Adrenal gland (tissue), 9 donors: ENCODE measurements at regions not wholly inside any gene's neighbourhood (a gene's known extent, or its start where the extent isn't known, plus 50 kb on each side); places are given as distances from the start of the nearest gene placed in this dataset.

Source experiments
- DNase-seq, 7 donors: peaks; one replicate each; pipeline ENCODE4 v3.0.0-alpha.2; 2019 to 2020
- H3K27ac ChIP-seq, 5 donors: fragments of 200-600 bp; sonication (generic) in 4 of 5; 1 replicate in 3 of 5; 2 replicates in 2 of 5; pipeline versions ENCODE4 v1.5.1 to v1.8.0; 2016 to 2020; ENCODE audit warnings: mild to moderate bottlenecking in 1 of 5
- H3K27me3 ChIP-seq: fragments of 200-600 bp; 2 replicates; pipeline ENCODE4 v1.8.0; 2021
- H3K36me3 ChIP-seq, 2 donors: fragments of 200-600 bp; replicated peaks in 1 of 2; 1 replicate in 1 of 2; 2 replicates in 1 of 2; pipeline versions ENCODE4 v1.5.1 to v1.8.0; 2018 to 2022
- H3K4me1 ChIP-seq, 2 donors: fragments of 200-600 bp; replicated peaks in 1 of 2; 1 replicate in 1 of 2; 2 replicates in 1 of 2; pipeline versions ENCODE4 v1.5.1 to v1.8.0; 2018 to 2021
- H3K4me3 ChIP-seq, 4 donors: fragments of 200-600 bp; sonication (generic) in 3 of 4; one replicate each; pipeline ENCODE4 v1.5.1; 2016 to 2018
- H3K9me3 ChIP-seq, 3 donors: fragments of 200-600 bp; sonication (generic) in 1 of 3; replicated peaks in 1 of 3; 1 replicate in 2 of 3; 2 replicates in 1 of 3; pipeline versions ENCODE4 v1.5.1 to v1.8.0; 2016 to 2021
- POLR2A ChIP-seq, 2 donors: fragments of 450-650 bp; IDR thresholded peaks; one replicate each; pipeline ENCODE4 v1.6.1; 2017; ENCODE audit warnings: antibody characterized with exemption in 2 of 2, mild to moderate bottlenecking in 2 of 2, moderate library complexity in 1 of 2
- whole genome bisulfite sequencing, 4 donors: extraction: QIAGEN DNeasy Blood & Tissue Kit in 2 of 4; methylation state at CpG; one replicate each; pipeline versions ENCODE4 v1.1.5 to v1.1.7; 2013 to 2017; 5-methylcytosine and 5-hydroxymethylcytosine counted together
- intact Hi-C, 2 donors: fragments of 100-400 bp; cut with DNase I; formaldehyde crosslinking; loops; one replicate each; pipeline versions ENCODE4 v1.14.1 to v1.15.0; 2022 to 2023
- TF ChIP-seq, protein P1 (sequence below), 6 experiments: fragments of 450-650 bp in 4 of 6; fragments of 200-600 bp in 2 of 6; sonication (generic) in 1 of 6; IDR thresholded peaks; 1 replicate in 5 of 6; 2 replicates in 1 of 6; pipeline versions ENCODE4 v1.5.1 to v1.8.0; 2016 to 2021; ENCODE audit warnings: antibody characterized with exemption in 6 of 6, mild to moderate bottlenecking in 2 of 6, moderate library complexity in 1 of 6
- donor health status: healthy with polysubstance abuse.
- donor health status: Bipolar disorder and iron deficiency.
- donor health status: DM: yes; HTN: yes; CAD: no.
- donor health status: DM: no; HTN: no; CAD: no.
- donor health status: DM: no; HTN: no; CAD: no.

DNA sequence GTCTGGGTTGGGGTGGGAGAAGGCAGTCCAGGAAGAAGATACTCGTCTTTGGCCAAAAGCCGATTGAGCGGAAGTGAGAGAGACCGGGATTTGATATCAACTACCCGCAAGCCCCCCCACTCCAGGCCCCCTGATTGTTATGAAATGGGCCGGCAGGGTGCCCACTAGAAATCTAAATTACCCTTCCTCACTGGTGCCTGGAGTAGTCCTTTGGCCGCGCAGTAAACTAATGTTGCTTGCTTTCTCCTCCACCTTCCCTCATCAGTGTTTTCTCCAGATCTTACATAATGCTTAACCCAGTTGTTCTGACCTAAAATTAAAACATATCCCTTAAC, 119.2 kb upstream of the BARHL2 start:
- no peak for DNase-seq
- no peaks in the 10 kb centered on the region for H3K9me3 ChIP-seq
- H3K4me1 ChIP-seq = peaks cover 10 to 12% of the 10 kb centered on the region in 2 donors
- peaks cover 37% of the 10 kb centered on the region for H3K27me3 ChIP-seq
- H3K4me3 ChIP-seq = peak overlapping the region in 2 of 4 donors; percentile 33 to 37
- H3K36me3 ChIP-seq = no peaks in the 10 kb centered on the region
- TF ChIP-seq POLR2A (IDR thresholded peaks at IDR 0.05) = no peak
- TF ChIP-seq, protein P1, sequence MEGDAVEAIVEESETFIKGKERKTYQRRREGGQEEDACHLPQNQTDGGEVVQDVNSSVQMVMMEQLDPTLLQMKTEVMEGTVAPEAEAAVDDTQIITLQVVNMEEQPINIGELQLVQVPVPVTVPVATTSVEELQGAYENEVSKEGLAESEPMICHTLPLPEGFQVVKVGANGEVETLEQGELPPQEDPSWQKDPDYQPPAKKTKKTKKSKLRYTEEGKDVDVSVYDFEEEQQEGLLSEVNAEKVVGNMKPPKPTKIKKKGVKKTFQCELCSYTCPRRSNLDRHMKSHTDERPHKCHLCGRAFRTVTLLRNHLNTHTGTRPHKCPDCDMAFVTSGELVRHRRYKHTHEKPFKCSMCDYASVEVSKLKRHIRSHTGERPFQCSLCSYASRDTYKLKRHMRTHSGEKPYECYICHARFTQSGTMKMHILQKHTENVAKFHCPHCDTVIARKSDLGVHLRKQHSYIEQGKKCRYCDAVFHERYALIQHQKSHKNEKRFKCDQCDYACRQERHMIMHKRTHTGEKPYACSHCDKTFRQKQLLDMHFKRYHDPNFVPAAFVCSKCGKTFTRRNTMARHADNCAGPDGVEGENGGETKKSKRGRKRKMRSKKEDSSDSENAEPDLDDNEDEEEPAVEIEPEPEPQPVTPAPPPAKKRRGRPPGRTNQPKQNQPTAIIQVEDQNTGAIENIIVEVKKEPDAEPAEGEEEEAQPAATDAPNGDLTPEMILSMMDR (IDR thresholded peaks at IDR 0.05) = no peak
- no peak overlapping the region for H3K27ac ChIP-seq
- 22 to 38% (median 31%) methylated on average over 7 to 8 of the region's 8 CpGs for WGBS, 4 donors
- intact Hi-C loops = no loop called here

- intact Hi-C loops = no loop called here
- Histone ChIP-seq H3K27me3 (peaks cover 37% of the 10 kb centered on the region), H3K4me1 (peaks cover 10 to 12% of the 10 kb centered on the region in 2 donors), H3K9me3 (no peaks in the 10 kb centered on the region), H3K36me3 (no peaks in the 10 kb centered on the region), H3K4me3 (peak overlapping the region in 2 of 4 donors; percentile 33 to 37), H3K27ac (no peak overlapping the region)
- TF ChIP-seq POLR2A (IDR thresholded peaks at IDR 0.05) = no peak
- TF ChIP-seq, protein P1 (IDR thresholded peaks at IDR 0.05) = no peak
- DNase-seq = peak in 3 of 7 donors; percentile 11 to 22 (median 11)
- WGBS, 4 donors = 9 to 16% (median 12%) methylated on average over 24 to 59 of the region's 59 CpGs
Observed at GRCh38 chr1:90835661-90836344, 118.7 kb upstream of the BARHL2 start.

GRCh38 chr1:90834886-90835660, 118.0 kb upstream of the BARHL2 start:
- Histone ChIP-seq H3K27me3 (peaks cover 37% of the 10 kb centered on the region), H3K4me1 (peaks cover 10 to 12% of the 10 kb centered on the region in 2 donors), H3K9me3 (no peaks in the 10 kb centered on the region), H3K36me3 (no peaks in the 10 kb centered on the region), H3K27ac (no peak overlapping the region), H3K4me3 (peak overlapping the region in 1 of 4 donors; percentile 37)
- intact Hi-C loops = no loop called here
- no peak for TF ChIP-seq POLR2A (IDR thresholded peaks at IDR 0.05)
- TF ChIP-seq, protein P1 (IDR thresholded peaks at IDR 0.05) = no peak
- 19 to 39% (median 26%) methylated on average over 24 to 40 of the region's 40 CpGs for WGBS, 4 donors
- DNase-seq = no peak

DNA sequence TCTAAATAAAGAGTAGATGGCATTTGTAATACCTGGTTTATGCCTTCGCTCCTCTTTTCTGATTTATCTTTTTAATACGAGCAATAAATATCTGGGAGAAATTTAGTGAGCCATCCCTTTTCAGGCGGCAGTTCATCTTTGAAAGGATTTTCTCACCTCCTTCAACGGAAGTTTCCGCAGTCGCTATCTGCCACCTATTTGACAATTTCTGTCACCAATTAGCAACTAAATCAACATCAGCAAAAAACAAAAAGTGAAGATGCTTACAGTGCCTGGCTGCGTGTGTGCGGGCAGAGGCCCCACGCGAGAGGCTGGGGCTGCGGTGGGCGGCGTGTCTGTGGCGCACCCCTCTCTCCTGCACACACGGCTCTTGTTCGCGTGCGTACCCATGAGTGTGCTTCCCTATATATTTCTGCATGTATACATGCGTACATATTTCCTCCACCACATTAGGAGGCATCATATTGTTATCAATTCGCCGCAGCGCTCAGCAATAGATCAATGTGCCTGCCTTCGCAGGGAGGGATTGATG, 117.3 kb upstream of the BARHL2 start:
- H3K4me3 ChIP-seq = no peak overlapping the region
- H3K9me3 ChIP-seq = no peaks in the 10 kb centered on the region
- peaks cover 33% of the 10 kb centered on the region for H3K27me3 ChIP-seq
- no peaks in the 10 kb centered on the region for H3K36me3 ChIP-seq
- WGBS, 4 donors = 29 to 40% (median 34%) methylated on average over 23 of the region's 23 CpGs
- peaks cover 10 to 12% of the 10 kb centered on the region in 2 donors for H3K4me1 ChIP-seq
- intact Hi-C loops = no loop called here
- no peak for DNase-seq
- TF ChIP-seq, protein P1 (IDR thresholded peaks at IDR 0.05) = no peak
- no peak for TF ChIP-seq POLR2A (IDR thresholded peaks at IDR 0.05)
- H3K27ac ChIP-seq = no peak overlapping the region
